ENCODE measurements at regions not wholly inside any gene's neighbourhood (a gene's known extent, or its start where the extent isn't known, plus 50 kb on each side); places are given as distances from the start of the nearest gene placed in this dataset.

- no peak for DNase-seq (ENCODE audit: low read depth, low spot score)
Observed at GRCh38 chrX:129193357-129193756, 329.9 kb downstream of the SMARCA1 start.

GRCh38 chrX:129188231-129188630 is 335.1 kb downstream of the SMARCA1 start:
- no peak overlapping the region for H3K27ac ChIP-seq
- DNase-seq (ENCODE audit: low read depth, low spot score): no peak

More at GRCh38 chrX:129193357-129193756, 329.9 kb downstream of the SMARCA1 start:
- H3K27ac ChIP-seq: no peak overlapping the region

- H3K27ac ChIP-seq: no peak overlapping the region
- no peak for DNase-seq (ENCODE audit: low read depth, low spot score)
Observed at GRCh38 chrX:129176710-129177109, 346.6 kb downstream of the SMARCA1 start.

GRCh38 chrX:129161108-129161507 is 362.2 kb downstream of the SMARCA1 start:
- no peak for DNase-seq (ENCODE audit: low read depth, low spot score)

GRCh38 chrX:129158505-129158904 is 364.8 kb downstream of the SMARCA1 start:
- DNase-seq (ENCODE audit: low read depth, low spot score): no peak
- no peak overlapping the region for H3K27ac ChIP-seq

More at GRCh38 chrX:129161108-129161507, 362.2 kb downstream of the SMARCA1 start:
- H3K27ac ChIP-seq: no peak overlapping the region

- DNase-seq (ENCODE audit: low read depth, low spot score): no peak
- no peak overlapping the region for H3K27ac ChIP-seq
Observed at GRCh38 chrX:129145840-129146272, 377.4 kb downstream of the SMARCA1 start.

GRCh38 chrX:129145385-129145784 is 377.9 kb downstream of the SMARCA1 start:
- no peak overlapping the region for H3K27ac ChIP-seq

GRCh38 chrX:129144172-129145038 is 378.9 kb downstream of the SMARCA1 start:
- DNase-seq (ENCODE audit: low read depth, low spot score): no peak
- H3K27ac ChIP-seq: no peak overlapping the region

More at GRCh38 chrX:129145385-129145784, 377.9 kb downstream of the SMARCA1 start:
- DNase-seq (ENCODE audit: low read depth, low spot score): no peak

GRCh38 chrX:129139837-129140598 is 383.3 kb downstream of the SMARCA1 start:
- H3K27ac ChIP-seq: no peak overlapping the region
- no peak for DNase-seq (ENCODE audit: low read depth, low spot score)

- H3K27ac ChIP-seq: no peak overlapping the region
- no peak for DNase-seq (ENCODE audit: low read depth, low spot score)
Observed at GRCh38 chrX:129125122-129125914, 398.0 kb downstream of the SMARCA1 start.

- no peak for DNase-seq (ENCODE audit: low read depth, low spot score)
Observed at GRCh38 chrX:129123795-129124194, 399.5 kb downstream of the SMARCA1 start.

GRCh38 chrX:129116676-129117470 is 406.4 kb downstream of the SMARCA1 start:
- DNase-seq (ENCODE audit: low read depth, low spot score): no peak
- H3K27ac ChIP-seq: no peak overlapping the region

More at GRCh38 chrX:129123795-129124194, 399.5 kb downstream of the SMARCA1 start:
- H3K27ac ChIP-seq: no peak overlapping the region

- no peak for DNase-seq (ENCODE audit: low read depth, low spot score)
- H3K27ac ChIP-seq: no peak overlapping the region
Observed at GRCh38 chrX:129115935-129116334, 407.4 kb downstream of the SMARCA1 start.

- DNase-seq (ENCODE audit: low read depth, low spot score): no peak
- H3K27ac ChIP-seq: no peak overlapping the region
Observed at GRCh38 chrX:129115104-129115503, 408.2 kb downstream of the SMARCA1 start.

- no peak for DNase-seq (ENCODE audit: low read depth, low spot score)
- no peak overlapping the region for H3K27ac ChIP-seq
Observed at GRCh38 chrX:129111081-129111798, 412.1 kb downstream of the SMARCA1 start.

GRCh38 chrX:129108936-129109335 is 414.4 kb downstream of the SMARCA1 start:
- DNase-seq (ENCODE audit: low read depth, low spot score): no peak
- no peak overlapping the region for H3K27ac ChIP-seq

- DNase-seq (ENCODE audit: low read depth, low spot score): no peak
- H3K27ac ChIP-seq: no peak overlapping the region
Observed at GRCh38 chrX:129099207-129099606, 424.1 kb downstream of the SMARCA1 start.

- no peak for DNase-seq (ENCODE audit: low read depth, low spot score)
- H3K27ac ChIP-seq: no peak overlapping the region
Observed at GRCh38 chrX:129097668-129098067, 425.6 kb downstream of the SMARCA1 start.

- no peak for DNase-seq (ENCODE audit: low read depth, low spot score)
- H3K27ac ChIP-seq: no peak overlapping the region
Observed at GRCh38 chrX:129093706-129094105, 429.6 kb downstream of the SMARCA1 start.
